Esophagus squamous epithelium (tissue), 4 donors: ENCODE measurements at regions not wholly inside any gene's neighbourhood (a gene's known extent, or its start where the extent isn't known, plus 50 kb on each side); places are given as distances from the start of the nearest gene placed in this dataset.

Source experiments
- CTCF ChIP-seq, 6 experiments: fragments of 450-650 bp in 4 of 6; fragments of 200-600 bp in 2 of 6; sonication (generic) in 2 of 6; IDR thresholded peaks; one replicate each; pipeline ENCODE4 v1.5.1; 2016 to 2019; ENCODE audit warnings: antibody characterized with exemption in 6 of 6, mild to moderate bottlenecking in 4 of 6, moderate library complexity in 4 of 6
- POLR2A ChIP-seq, 4 donors: fragments of 450-650 bp; IDR thresholded peaks; one replicate each; pipeline ENCODE4 v1.6.1; 2017; ENCODE audit warnings: antibody characterized with exemption in 4 of 4, mild to moderate bottlenecking in 4 of 4, moderate library complexity in 3 of 4

GRCh38 chr14:66371776-66372175 lies 114.4 kb upstream of the CCDC196 start:
- no peak for TF ChIP-seq CTCF (IDR thresholded peaks at IDR 0.05)
- TF ChIP-seq POLR2A (IDR thresholded peaks at IDR 0.05), result no peak
